Naive B cell (primary cell): ENCODE measurements at regions not wholly inside any gene's neighbourhood (a gene's known extent, or its start where the extent isn't known, plus 50 kb on each side); places are given as distances from the start of the nearest gene placed in this dataset.

Experiments used
- ATAC-seq, 2 donors: fragments of 150-1000 bp; cut with Tn5 transposase; 2 replicates each; pipeline ENCODE4 v1.10.0; 2021; ENCODE audit warnings: low read depth in 2 of 2, mild to moderate bottlenecking in 2 of 2, moderate library complexity in 2 of 2
- DNase-seq: peaks from one replicate; pipeline ENCODE4 v3.0.0; 2022
- H3K27ac Mint-ChIP-seq, 6 donors: one replicate each; pipeline ENCODE4 v1.8.0; 2020 to 2022; ENCODE audit warnings: mild to moderate bottlenecking in 6 of 6, mixed read lengths in 6 of 6, moderate library complexity in 5 of 6, inconsistent platforms in 2 of 6
- H3K27me3 Mint-ChIP-seq, 3 donors: one replicate each; pipeline ENCODE4 v1.8.0; 2021 to 2022; ENCODE audit warnings: mixed read lengths in 3 of 3, mild to moderate bottlenecking in 1 of 3
- H3K36me3 Mint-ChIP-seq, 2 donors: one replicate each; pipeline ENCODE4 v1.8.0; 2020 to 2022; ENCODE audit warnings: mixed read lengths in 2 of 2, inconsistent platforms in 1 of 2, mild to moderate bottlenecking in 1 of 2
- H3K4me1 Mint-ChIP-seq, 3 donors: one replicate each; pipeline ENCODE4 v1.8.0; 2020 to 2022; ENCODE audit warnings: mixed read lengths in 3 of 3, inconsistent platforms in 1 of 3, mild to moderate bottlenecking in 1 of 3, moderate library complexity in 1 of 3
- H3K4me3 Mint-ChIP-seq, 8 donors: one replicate each; pipeline ENCODE4 v1.8.0; 2020 to 2022; ENCODE audit warnings: mild to moderate bottlenecking in 8 of 8, mixed read lengths in 8 of 8, moderate library complexity in 8 of 8, inconsistent platforms in 2 of 8
- H3K9me3 Mint-ChIP-seq, 7 donors: one replicate each; pipeline ENCODE4 v1.8.0; 2020 to 2022; ENCODE audit warnings: mixed read lengths in 7 of 7, mild to moderate bottlenecking in 5 of 7, inconsistent platforms in 2 of 7, moderate library complexity in 1 of 7

- ATAC-seq: no peak
- no peak overlapping the region for H3K4me3 Mint-ChIP-seq
Observed at GRCh38 chr14:29265852-29266251, 499.3 kb downstream of the FOXG1 start.

GRCh38 chr14:29271669-29272068 lies 505.1 kb downstream of the FOXG1 start:
- Mint-ChIP-seq H3K27me3 (no peaks in the 10 kb centered on the region), H3K4me1 (no peaks in the 10 kb centered on the region), H3K4me3 (no peak overlapping the region), H3K36me3 (no peaks in the 10 kb centered on the region), H3K27ac (no peak overlapping the region), H3K9me3 (peaks cover 0 to 6% (median 0%) of the 10 kb centered on the region in 7 donors)
- DNase-seq (no peak), ATAC-seq (no peak)

More at GRCh38 chr14:29265852-29266251, 499.3 kb downstream of the FOXG1 start:
- Mint-ChIP-seq H3K36me3 (no peaks in the 10 kb centered on the region), H3K9me3 (peaks cover 0 to 6% (median 0%) of the 10 kb centered on the region in 7 donors), H3K27me3 (no peaks in the 10 kb centered on the region), H3K27ac (no peak overlapping the region), H3K4me1 (no peaks in the 10 kb centered on the region)
- DNase-seq: no peak

GRCh38 chr14:29273513-29273912 lies 506.9 kb downstream of the FOXG1 start:
- DNase-seq (no peak), ATAC-seq (no peak)
- H3K36me3 Mint-ChIP-seq: no peaks in the 10 kb centered on the region
- no peaks in the 10 kb centered on the region for H3K4me1 Mint-ChIP-seq
- H3K27me3 Mint-ChIP-seq: no peaks in the 10 kb centered on the region
- peaks cover 0 to 2% (median 0%) of the 10 kb centered on the region in 7 donors for H3K9me3 Mint-ChIP-seq
- no peak overlapping the region for H3K4me3 Mint-ChIP-seq
- no peak overlapping the region for H3K27ac Mint-ChIP-seq

- no peaks in the 10 kb centered on the region for H3K4me1 Mint-ChIP-seq
- ATAC-seq (no peak), DNase-seq (no peak)
- H3K9me3 Mint-ChIP-seq: peaks cover 0 to 3% (median 0%) of the 10 kb centered on the region in 7 donors
- no peak overlapping the region for H3K4me3 Mint-ChIP-seq
- no peaks in the 10 kb centered on the region for H3K27me3 Mint-ChIP-seq
- no peaks in the 10 kb centered on the region for H3K36me3 Mint-ChIP-seq
- H3K27ac Mint-ChIP-seq: no peak overlapping the region
Observed at GRCh38 chr14:29274890-29275596, 508.5 kb downstream of the FOXG1 start.

- H3K27me3 Mint-ChIP-seq: no peaks in the 10 kb centered on the region
- H3K4me1 Mint-ChIP-seq: no peaks in the 10 kb centered on the region
- no peaks in the 10 kb centered on the region for H3K36me3 Mint-ChIP-seq
- DNase-seq (no peak), ATAC-seq (no peak)
- H3K4me3 Mint-ChIP-seq: no peak overlapping the region
- no peak overlapping the region for H3K27ac Mint-ChIP-seq
- H3K9me3 Mint-ChIP-seq: peaks cover 0 to 5% (median 0%) of the 10 kb centered on the region in 7 donors
Observed at GRCh38 chr14:29278301-29279263, 512.0 kb downstream of the FOXG1 start.

GRCh38 chr14:29282169-29282568 lies 515.6 kb downstream of the FOXG1 start:
- no peak for DNase-seq
- no peak overlapping the region for H3K27ac Mint-ChIP-seq
- H3K4me3 Mint-ChIP-seq: no peak overlapping the region
- no peaks in the 10 kb centered on the region for H3K36me3 Mint-ChIP-seq
- H3K27me3 Mint-ChIP-seq: no peaks in the 10 kb centered on the region
- H3K4me1 Mint-ChIP-seq: no peaks in the 10 kb centered on the region
- H3K9me3 Mint-ChIP-seq: peaks cover 0 to 5% (median 3%) of the 10 kb centered on the region in 7 donors
- ATAC-seq: no peak

GRCh38 chr14:29290441-29290840 lies 523.9 kb downstream of the FOXG1 start:
- no peak for ATAC-seq
- Mint-ChIP-seq H3K4me3 (no peak overlapping the region), H3K27ac (no peak overlapping the region), H3K9me3 (peaks cover 0 to 25% (median 15%) of the 10 kb centered on the region in 7 donors), H3K4me1 (no peaks in the 10 kb centered on the region), H3K27me3 (no peaks in the 10 kb centered on the region), H3K36me3 (no peaks in the 10 kb centered on the region)
- DNase-seq: no peak

DNA sequence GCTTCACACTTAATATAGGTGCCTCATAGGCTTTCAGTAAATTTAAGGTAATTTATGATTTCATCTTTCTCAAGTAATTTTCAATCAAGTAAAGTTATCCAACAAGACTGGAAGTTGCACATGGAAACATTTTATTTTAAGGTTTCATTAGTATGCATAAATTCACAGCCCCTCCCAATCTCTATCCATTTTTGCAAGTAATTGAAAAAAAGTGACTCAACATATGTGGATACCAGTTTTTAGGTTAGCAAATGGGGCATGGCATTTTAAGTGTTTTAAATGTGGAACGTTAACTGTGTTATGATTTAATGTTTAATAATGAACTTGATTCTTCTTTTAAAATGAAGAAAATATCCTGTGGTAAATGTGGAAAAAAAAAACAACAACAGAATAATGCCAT lies 532.8 kb downstream of the FOXG1 start:
- H3K27me3 Mint-ChIP-seq: no peaks in the 10 kb centered on the region
- peaks cover under 1 to 32% (median 15%) of the 10 kb centered on the region in 7 donors for H3K9me3 Mint-ChIP-seq

GRCh38 chr14:29301571-29301970 lies 535.0 kb downstream of the FOXG1 start:
- no peak for ATAC-seq
- no peak for DNase-seq
- Mint-ChIP-seq H3K27ac (no peak overlapping the region), H3K27me3 (no peaks in the 10 kb centered on the region), H3K4me1 (no peaks in the 10 kb centered on the region), H3K36me3 (no peaks in the 10 kb centered on the region), H3K4me3 (no peak overlapping the region), H3K9me3 (peaks cover 0 to 22% (median 10%) of the 10 kb centered on the region in 7 donors)

More for the DNA sequence above, 532.8 kb downstream of the FOXG1 start:
- Mint-ChIP-seq H3K27ac (no peak overlapping the region), H3K4me1 (no peaks in the 10 kb centered on the region), H3K36me3 (no peaks in the 10 kb centered on the region), H3K4me3 (no peak overlapping the region)
- DNase-seq (no peak), ATAC-seq (no peak)

- Mint-ChIP-seq H3K27me3 (no peaks in the 10 kb centered on the region), H3K36me3 (no peaks in the 10 kb centered on the region), H3K4me1 (no peaks in the 10 kb centered on the region), H3K9me3 (peaks cover 0 to 4% (median 0%) of the 10 kb centered on the region in 7 donors), H3K4me3 (no peak overlapping the region), H3K27ac (no peak overlapping the region)
- DNase-seq: no peak
- no peak for ATAC-seq
Observed at GRCh38 chr14:29310210-29310609, 543.6 kb downstream of the FOXG1 start.

- ATAC-seq (no peak), DNase-seq (no peak)
- Mint-ChIP-seq H3K9me3 (peaks cover 0 to 4% (median 0%) of the 10 kb centered on the region in 7 donors), H3K36me3 (no peaks in the 10 kb centered on the region), H3K27ac (no peak overlapping the region), H3K4me1 (no peaks in the 10 kb centered on the region), H3K27me3 (no peaks in the 10 kb centered on the region), H3K4me3 (no peak overlapping the region)
Observed at GRCh38 chr14:29310757-29311156, 544.2 kb downstream of the FOXG1 start.

- Mint-ChIP-seq H3K27ac (no peak overlapping the region), H3K4me1 (no peaks in the 10 kb centered on the region), H3K9me3 (peaks cover 0 to 4% (median 0%) of the 10 kb centered on the region in 7 donors), H3K27me3 (no peaks in the 10 kb centered on the region), H3K4me3 (no peak overlapping the region), H3K36me3 (no peaks in the 10 kb centered on the region)
- no peak for DNase-seq
- no peak for ATAC-seq
Observed at GRCh38 chr14:29311983-29312382, 545.4 kb downstream of the FOXG1 start.

- H3K4me3 Mint-ChIP-seq: no peak overlapping the region
- no peaks in the 10 kb centered on the region for H3K36me3 Mint-ChIP-seq
Observed at GRCh38 chr14:29316936-29317335, 550.3 kb downstream of the FOXG1 start.

DNA sequence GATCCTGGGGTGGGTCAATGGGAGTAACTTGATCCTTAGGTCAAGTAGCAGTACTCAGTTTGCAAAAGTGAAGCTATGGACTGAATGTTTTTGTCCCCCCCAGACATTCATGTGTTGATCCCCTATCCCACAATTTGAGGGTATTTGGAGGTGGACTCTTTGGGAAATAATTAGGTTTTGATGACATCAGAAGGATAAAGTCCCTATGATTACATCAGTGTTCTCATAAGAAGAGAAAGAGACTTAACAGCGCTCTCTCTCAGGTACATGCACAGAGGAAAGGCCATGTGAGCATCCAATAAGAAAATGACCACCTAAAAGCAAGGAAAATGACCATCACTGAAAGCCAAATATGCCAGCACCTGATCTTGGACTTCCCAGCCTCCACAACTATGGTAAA lies 550.8 kb downstream of the FOXG1 start:
- Mint-ChIP-seq H3K36me3 (no peaks in the 10 kb centered on the region), H3K4me1 (no peaks in the 10 kb centered on the region), H3K27me3 (no peaks in the 10 kb centered on the region), H3K4me3 (no peak overlapping the region), H3K27ac (no peak overlapping the region), H3K9me3 (peaks cover 0 to 4% (median 0%) of the 10 kb centered on the region in 7 donors)
- DNase-seq: no peak
- ATAC-seq: no peak

More at GRCh38 chr14:29316936-29317335, 550.3 kb downstream of the FOXG1 start:
- peaks cover 0 to 4% (median 0%) of the 10 kb centered on the region in 7 donors for H3K9me3 Mint-ChIP-seq
- ATAC-seq (no peak), DNase-seq (no peak)
- no peaks in the 10 kb centered on the region for H3K4me1 Mint-ChIP-seq
- no peak overlapping the region for H3K27ac Mint-ChIP-seq
- no peaks in the 10 kb centered on the region for H3K27me3 Mint-ChIP-seq
